ENCODE measurements at regions not wholly inside any gene's neighbourhood (a gene's known extent, or its start where the extent isn't known, plus 50 kb on each side); places are given as distances from the start of the nearest gene placed in this dataset.

DNA sequence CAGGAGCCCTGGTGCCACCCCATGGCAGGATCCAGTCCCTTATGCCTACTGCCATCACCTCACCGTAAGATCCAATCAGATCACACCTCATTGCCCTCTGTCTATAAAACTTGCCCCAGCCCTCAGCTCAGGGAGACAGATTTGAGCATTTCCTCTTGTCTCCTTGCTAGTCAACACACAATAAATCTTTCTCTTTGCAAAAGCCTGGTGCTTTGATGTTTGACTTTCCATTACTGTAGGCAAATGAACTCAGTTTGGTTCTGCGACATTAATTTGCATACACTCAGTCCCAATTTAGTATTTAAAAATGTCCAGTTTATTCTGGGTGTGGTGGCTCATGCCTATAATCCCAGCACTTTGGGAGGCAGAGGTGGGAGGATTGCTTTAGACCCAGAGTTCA, 188.4 kb downstream of the AEBP2 start:
- no peak for DNase-seq

DNA sequence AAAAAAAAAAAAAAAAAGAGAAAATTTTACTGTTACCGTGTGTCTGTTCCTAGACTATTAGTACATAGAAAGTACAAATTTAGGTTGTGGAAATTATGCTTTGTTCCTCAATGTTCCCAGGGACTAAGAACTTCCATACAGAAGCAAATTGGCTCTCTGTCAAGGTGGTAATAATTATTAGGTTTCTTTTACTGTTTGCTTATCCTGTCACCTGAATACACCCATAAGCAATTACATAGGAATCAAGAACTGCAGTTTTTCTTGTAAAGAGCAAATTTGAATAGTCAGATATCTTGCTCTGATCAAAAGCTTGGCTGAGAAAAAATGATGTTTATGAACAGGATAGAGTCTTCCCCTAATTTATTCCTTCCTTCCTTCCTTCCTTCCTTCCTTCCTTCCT, 191.2 kb downstream of the AEBP2 start:
- DNase-seq: no peak

DNA sequence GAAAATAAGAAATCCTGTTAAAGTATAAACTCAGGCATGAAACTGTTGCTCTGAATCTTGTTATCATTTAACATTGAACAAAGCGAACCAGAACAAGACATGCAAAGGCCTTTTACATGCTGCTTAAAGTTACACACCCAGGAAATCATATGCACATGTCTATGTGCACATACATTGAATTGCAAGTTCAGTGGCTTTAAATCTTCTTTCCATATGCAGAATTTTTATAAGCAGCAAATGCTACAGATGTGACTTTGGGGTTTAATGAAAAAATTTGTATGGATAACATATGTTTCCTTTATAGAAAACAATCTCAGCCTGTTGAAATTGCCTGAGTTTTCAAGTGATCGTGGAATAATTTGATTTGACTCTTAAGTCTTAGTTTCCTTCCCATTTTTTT, 193.9 kb downstream of the AEBP2 start:
- no peak for DNase-seq

DNA sequence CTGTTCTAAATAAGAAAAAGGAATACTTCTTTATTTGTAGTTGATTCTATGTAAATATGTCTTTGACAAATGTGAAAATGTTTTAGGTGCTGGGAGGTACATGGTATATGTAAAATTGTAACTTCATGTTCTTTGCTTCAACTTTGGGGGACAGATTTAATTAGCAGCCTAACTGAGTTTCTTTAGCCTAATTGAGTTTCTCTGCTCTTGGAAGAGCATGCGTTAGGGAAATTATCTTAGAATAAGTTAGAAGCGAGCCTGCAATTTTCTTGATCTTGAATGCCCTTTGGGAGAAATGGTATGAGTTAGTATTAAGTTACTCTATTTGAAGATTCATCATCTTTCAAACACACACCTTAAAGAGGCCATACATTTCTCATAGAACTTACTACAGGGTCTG, 194.3 kb downstream of the AEBP2 start:
- no peak for DNase-seq

DNA sequence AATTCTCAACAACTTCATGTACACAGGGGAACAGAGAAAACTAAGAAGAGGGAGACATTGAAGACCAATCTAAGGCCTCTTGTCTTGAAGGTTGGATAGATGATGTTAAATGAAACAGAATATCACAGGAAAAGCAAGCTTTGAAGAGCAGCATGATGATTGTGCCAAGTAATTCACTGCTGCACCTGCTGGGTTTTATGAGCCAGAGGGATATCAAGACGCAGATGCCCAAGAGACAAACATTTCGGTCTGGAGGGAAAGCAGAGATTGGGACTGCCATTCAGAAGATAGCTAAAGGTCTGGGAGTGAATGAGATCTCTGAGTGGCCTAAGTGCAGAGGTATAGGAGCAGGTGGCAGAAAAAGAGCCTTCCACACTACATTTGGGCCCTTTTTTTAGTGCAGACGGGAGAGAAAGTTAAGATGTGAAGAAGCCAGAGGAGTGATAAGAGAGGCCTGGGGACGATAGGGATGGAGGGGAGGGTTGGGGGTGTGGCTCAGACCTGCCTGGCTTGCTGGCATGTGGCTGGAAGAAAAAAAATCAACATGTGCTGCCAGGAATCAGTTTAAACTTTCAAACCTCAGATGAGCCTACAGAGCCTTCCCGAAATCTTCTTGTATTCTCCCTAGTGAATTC, 200.6 kb downstream of the AEBP2 start:
- no peak for DNase-seq

DNA sequence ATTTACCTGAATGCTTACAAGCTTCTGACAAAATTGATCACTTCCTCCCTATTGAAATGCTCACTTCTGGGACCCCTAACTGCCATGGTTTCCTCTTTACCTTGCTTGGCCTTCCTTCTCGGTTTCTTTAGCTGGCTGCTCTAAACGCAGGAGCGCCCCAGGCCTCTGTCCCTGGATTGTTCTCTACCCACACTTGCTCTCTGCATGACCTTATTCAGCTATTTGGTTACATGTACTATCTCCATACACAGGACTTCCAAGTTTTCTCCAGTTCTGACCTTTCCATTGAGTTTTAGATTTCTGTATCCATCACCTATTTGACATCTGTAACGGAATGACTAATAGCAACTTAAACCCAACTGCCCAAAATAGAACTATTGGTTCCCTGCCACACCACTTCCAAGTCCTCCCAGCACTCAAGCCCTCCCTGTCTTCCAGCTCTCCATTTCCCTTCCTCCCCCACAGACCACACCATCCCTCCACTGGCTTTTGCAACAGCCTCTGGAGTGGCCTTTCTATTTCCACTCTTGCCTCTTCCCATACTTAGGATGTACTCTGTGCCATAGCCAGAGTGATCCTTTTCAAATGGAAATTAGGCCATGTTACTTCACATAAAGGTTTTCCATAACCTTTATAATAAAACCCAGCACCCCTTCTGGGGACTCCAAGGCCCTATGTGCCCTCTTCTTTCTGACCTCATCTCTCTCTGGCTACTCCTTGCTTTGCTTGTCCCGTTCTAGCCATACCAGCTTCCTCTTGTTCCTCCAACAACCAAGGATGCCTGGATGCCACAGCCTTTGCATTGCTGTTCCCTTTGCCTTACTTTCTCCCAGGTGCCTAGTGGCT, 202.2 kb downstream of the AEBP2 start:
- no peak for DNase-seq

DNA sequence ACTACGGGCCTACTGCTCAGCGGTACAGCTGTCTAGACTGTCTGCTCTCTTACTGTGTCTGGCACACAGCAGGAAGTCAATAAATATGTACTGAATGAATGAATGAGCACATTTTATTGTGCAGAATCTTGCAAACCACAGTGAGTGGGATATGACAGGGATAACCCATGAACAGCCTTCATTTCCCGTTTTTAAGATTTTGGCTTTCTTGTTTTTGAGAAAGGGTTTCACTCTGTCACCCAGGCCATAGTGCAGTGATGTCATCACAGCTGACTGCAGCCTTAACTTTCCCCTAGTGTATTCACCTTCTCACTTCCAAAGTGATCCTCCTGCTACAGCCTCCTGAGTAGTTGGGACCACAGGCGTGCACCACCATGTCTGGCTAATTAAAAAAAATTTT, 203.1 kb downstream of the AEBP2 start:
- no peak for DNase-seq

DNA sequence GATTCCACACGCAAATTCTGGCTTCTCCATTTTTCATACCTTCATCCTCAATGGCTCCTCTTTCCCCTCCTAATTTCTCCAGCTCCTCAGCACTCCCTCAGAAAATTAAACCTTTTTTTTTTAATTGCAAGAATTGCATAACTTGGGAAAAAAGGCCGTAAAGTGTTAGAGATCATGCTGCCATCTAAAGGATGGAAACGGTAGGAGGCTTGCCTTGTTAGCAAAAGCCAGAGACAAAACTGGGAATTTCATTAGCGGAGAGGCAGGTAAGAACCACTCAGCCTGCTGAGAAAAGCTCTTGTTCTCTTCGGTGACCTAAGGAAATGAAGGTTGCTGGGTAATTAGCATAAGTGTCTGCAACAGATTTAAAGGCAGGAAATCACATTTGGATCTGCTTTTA, 204.3 kb downstream of the AEBP2 start:
- no peak for DNase-seq

DNA sequence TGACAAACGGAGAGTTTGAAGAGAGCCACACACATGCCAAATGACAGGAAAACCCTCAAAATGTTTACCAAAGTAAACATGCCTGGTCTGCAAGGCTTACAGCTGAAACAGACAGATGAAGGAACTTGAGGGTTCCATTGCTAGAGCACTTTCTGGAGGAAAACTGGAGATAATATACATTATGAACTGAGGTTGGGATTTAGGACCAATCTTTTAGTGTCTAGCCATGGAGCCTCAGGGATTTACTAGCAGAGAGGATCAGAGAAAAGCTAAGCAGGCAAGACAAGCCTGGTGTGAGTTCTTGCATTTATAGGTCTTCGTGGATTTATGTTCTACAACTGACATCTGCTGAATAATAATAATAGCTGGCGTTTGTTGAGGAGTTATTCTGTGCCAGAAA, 205.3 kb downstream of the AEBP2 start:
- DNase-seq: no peak

DNA sequence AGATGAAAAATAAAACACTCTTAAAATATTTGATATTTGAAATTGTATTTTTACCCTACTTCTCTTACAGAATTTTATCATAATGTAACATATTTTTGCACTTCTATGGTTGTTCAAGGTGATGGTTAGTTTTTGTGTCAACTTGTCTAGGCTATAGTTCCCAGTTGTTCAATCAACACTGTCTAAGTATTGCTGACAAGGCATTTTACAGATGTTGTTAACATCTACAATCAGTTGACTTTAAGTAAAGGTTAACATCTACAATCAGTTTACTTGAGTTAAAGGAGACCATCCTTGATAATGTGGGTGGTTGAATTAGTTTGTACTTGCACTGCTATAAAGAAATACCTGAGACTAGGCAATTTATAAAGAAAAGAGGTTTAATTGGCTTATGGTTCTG, 206.5 kb downstream of the AEBP2 start:
- no peak for DNase-seq

DNA sequence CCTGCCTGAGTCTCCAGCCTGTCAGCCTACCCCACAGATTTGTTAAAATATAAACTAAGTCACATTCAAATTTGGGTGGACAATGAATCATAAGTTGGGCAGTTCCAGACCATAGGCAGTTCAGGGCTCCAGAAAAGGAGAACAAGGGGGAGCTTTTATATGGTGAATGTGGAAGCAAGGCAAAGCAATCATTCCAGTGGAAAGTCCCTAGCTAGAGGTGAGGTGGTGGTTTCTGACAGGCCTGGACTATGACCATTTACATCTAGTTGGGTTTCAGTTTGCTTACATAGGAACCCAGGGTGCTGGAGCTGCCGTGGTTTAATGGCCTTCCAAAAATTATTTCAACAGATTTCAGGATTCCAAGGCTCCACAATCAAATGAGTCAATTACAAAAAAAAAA, 207.3 kb downstream of the AEBP2 start:
- DNase-seq: no peak

DNA sequence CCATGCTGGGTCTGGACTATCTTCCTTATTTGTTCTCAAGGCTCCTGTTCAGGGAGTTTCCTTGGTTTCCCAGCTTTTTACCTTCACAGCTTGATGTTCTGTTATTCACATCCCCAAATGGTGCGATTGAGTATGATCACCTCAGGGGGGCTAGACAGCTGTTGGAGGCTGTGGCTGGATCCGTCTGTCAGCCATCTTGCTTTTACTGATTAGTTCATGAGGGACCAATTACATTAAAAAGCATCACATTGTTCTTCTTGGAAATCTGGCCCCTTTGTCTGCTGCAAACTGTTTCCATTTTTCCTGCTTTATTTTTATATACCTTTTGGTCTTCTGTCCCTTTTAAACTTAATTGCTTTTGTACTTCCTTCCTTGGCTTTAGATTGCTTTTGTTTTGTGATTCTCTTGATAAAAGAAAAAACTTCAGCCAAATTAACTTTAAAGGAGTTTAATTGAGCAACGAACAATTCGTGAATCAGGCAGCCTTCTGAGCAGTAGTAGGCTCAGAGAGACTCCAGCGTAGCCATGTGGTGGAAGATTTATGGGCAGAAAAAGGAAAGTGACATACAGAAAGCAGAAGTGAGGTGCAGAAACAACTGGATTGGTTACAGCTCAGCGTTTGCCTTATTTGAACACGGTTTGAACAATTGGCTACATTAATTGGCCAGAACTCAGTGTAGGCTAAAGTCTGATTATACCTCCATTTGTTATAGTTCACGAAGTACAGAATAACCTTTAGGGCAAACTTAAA, 208.7 kb downstream of the AEBP2 start:
- DNase-seq: no peak

DNA sequence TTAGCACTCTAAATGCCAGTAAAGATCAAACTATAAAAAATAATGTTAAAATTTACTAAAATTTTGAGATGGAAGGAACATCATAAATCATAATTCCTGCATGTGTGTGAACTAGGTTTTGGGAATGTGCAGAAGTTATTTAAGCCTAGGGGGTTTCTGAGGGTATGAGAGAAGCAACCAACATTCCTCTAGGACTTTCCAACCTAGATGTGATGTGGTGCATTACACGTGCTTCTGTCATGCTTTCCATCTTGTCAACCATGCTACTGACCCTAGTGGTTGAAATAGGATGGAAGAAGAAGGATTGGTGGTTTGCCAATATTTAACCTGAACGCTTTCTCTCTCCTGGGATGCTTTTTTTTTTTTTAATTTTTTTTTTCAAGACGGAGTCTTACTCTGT, 209.3 kb downstream of the AEBP2 start:
- no peak for DNase-seq

DNA sequence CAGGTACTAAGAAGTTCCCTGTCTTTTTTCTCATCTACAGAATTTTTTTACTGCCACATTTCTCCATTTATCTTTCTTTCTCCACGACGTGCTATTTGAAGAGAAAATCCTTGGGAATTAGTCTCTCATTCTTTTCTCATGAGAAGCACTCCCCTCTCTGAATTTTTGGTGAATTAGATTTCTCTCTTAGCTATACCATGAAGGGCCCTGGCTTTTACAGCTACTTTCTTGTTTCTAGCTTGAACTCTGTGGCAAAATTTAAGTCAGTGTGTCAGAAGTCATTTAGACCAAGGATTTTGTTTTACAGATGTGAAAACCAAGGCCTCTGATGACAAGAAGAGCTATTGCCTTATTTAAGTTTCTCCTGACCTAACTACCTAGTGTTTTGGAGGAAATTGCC, 213.1 kb downstream of the AEBP2 start:
- DNase-seq: no peak

DNA sequence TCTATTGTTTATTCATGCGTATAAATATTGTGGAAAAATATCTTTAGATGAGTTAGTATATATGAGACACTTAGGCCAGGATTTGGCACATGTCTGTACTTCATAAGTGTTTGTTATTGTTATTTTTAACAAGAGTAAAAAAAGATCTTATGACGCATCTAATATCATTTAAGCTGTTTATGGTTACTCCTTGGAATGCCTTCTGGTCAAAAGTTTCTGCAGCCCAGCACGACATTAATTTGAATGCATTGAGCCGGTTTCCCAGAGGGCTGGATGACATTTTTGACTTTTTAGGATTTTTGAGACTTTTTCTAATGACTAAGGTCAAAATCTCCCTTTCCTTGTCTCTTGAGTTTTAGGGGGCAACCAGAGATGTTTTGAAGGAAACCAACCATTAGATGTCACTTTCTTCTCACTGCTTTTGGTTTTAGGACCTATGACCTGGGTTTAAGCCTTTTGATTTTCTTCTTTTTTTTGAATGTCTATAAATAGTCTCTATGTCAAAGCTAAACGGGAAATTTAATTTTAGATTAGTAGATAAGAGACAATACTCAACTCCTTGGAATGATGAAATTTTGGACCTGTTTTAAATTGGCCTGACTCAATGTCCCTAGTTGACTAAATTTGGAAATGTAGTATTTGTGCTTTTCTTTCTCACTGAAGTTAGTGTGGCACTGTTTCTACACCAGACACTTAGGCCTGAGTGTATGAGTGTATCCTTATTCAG, 215.5 kb downstream of the AEBP2 start:
- no peak for DNase-seq

DNA sequence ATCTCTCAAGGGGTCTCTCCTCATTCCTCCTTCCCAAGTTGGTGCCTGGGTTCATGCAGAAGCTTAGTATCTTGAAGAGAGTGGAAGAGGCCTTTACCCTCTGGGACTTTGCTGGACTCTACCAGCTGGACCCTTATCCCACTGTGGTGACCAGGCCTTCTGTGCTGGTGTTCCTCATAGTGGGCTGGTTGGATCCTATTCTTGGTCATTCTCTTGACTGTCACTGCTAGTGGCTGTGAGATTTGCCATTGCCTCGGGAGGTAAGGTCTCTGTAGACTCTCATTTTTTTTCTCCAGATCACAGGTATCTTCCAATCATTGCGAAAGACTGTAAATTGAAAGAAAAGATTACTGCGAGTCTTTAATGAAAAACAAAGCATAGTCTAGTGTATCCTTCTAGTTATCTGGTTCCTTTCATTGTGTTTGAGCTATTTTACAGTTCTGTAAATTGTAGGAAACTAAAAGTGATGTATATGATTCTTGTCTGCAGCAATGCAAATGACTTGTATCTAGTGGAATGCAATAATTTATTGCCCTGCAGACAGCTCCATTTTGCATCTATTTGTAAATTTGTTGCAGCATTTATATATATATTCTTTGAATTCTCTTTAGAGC, 217.9 kb downstream of the AEBP2 start:
- DNase-seq: no peak

DNA sequence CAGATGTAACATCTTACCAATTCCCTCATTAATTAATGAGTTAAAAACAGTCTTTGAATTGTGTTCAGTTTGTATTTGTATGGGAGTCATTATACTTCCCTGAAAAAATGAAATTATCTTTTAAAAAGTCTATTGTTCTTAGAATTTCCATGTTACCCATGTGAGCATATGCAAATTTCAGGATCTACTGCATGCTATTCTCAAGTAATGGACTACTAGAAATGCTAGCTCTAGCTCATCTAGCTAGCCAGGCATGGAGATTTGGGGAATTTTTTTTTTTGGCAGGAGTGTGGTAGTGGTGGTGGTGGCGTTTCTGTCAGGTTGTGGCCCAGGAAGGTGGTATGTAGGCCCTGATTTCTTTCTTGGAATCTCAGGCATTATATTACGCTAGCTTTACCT, 218.4 kb downstream of the AEBP2 start:
- DNase-seq: no peak

DNA sequence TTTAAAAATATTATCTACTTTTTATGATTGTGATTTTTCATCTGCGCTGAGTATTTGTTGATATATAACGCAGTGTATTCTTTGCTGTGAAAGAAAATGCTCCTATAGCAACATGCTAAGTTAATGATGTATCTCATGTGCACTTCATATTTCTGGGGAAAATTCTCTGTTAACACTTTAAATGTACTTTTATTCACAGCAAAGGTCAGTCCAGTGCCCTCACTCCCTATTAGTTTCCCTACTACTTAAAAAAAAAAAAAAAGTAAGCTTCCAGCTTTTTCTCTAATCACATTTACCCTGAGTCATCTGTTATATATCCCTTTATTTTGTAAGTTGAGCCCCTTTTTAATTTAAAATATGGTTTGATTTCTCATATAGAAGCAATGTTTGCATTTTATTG, 219.8 kb downstream of the AEBP2 start:
- no peak for DNase-seq

DNA sequence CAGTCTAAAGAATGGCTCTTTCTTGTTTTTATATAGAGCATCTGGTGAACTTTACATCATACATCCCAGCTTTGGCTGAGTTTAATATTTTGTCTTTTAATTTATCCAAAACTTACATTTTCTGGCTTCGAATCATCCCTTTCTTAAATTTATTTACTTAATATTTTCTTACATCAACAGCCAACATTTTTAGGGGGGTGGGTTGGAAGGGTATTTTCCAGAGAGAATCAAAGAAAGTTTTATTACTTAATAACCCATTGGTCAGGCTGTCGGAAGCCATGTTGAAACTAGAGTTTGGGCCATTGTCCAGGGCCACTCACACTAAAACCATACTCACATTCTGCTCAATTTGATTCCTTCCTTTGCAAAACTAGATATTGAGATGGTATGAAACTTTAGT, 220.2 kb downstream of the AEBP2 start:
- DNase-seq: no peak

DNA sequence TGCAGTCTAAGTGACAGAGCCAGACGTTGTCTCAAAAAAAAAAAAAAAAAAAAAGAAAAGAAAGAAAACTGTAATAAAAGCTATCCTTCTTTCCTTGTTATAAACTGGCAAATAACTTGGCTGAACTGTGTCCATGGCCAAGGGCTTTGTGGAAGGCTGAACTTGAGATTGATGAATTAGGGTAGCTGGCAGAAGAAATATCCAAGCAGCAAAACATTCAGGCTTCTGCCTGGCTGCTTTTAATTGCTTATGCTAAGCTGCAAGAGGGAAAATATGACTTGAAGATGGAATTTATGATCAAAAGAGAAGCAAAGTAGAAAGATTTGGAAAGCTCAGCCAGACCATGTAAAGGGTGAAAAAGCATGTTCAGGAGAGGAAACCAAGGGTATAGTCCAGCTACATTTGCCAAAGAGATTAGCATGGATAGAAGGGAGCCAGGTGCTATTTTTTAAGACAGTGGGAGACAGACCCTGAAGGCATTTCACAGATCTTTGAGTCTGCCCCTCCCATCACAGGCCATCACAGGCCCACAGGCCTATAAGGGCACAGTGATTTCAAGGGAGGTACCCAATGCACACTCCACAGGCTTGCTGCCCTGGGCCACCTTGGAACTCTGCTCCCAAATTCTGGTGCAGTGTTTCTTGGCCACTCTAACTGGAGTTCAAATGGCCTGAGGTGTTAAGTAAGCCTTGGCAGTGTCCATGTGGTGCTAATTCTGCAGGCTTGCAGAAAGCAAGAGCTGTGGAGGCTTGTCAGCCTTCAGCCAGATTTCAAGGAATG, 226.0 kb downstream of the AEBP2 start:
- no peak for DNase-seq

DNA sequence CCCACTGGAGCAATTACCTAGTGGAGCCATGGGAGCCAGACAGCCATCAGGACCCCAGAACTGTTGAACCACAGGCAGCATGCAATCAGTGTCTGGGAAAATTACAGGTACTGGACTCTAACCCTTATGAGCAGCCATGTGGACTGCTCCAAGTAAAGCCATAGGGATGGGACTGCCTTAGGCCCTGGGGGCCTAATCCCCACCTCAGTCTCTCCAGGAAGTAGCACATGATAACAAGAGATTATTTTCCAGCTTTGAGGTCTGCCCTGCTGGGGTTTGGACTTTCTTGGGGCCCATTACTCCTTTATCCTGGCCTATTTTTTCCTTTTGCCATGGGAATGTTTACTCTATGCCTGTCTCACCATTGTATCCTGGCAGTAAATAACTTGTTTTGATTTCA, 226.8 kb downstream of the AEBP2 start:
- no peak for DNase-seq

DNA sequence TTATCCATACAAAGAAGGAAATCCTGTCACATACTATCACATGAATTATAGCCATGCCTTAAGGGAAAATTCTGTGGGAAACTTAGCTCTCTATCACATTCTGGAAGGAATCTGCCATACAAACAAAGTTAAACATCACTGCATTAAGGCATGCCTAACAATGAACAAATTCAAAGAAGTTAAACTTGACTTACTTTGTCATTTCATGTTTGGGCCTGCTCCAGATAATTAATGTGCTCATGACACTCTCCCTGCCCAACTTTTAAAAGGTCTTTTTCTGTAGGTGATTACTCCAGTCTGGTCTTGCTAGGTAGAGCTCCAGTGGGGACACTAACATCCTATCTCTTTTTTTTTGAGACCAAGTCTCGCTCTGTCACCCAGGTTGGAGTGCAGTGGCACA, 230.5 kb downstream of the AEBP2 start:
- DNase-seq: no peak

Measured in CD4-positive, alpha-beta T cell treated with Interleukin-12 subunit alpha and Interleukin-12 subunit beta, for 1 hour (primary cell).